HG03575 (cell line): ENCODE measurements at regions not wholly inside any gene's neighbourhood (a gene's known extent, or its start where the extent isn't known, plus 50 kb on each side); places are given as distances from the start of the nearest gene placed in this dataset.
"Not testable (repeated sequence)": the region's sequence is repeated elsewhere in the genome, so short reads cannot be mapped to it uniquely, and the experiment has no call there.

Source experiments
- ATAC-seq: cut with Tn5 transposase; IDR thresholded peaks from one replicate; pipeline ENCODE4 v1.9.1; 2021; ENCODE audit not compliant: unreplicated experiment, insufficient number of reproducible peaks, low FRiP score; ENCODE audit errors: extremely low read depth

GRCh38 chr1:79138227-79138626 lies 131.7 kb upstream of the ADGRL4 start:
- ATAC-seq: not testable (repeated sequence)

DNA sequence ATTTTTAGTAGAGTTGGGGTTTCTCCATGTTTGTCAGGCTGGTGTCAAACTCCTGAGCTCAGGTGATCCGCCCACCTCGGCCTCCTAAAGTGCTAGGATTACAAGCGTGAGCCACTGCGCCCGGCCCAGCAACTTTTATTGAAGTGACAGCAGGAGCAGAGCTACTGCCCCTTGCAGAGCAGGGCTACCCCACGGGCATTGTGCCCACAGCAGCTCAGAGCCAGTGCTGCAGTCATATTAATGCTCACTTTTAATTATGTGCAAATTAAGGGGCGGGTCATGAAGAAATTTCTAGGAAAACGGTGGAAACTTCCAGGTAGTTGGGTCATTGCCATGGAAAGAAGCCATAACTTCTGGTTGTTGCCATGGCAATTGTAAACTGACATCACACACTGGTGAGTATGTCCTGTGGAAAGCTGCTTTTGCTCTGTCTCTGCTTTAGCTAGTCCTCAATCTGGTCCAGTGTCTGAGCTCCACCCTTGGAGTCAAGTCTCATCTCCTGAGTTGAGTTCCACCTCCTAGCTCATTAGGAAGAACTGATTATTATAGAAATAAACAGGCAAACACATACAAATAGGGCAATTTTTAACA lies 127.3 kb upstream of the ADGRL4 start:
- no peak for ATAC-seq

GRCh38 chr1:79131626-79132025 lies 125.1 kb upstream of the ADGRL4 start:
- no peak for ATAC-seq

DNA sequence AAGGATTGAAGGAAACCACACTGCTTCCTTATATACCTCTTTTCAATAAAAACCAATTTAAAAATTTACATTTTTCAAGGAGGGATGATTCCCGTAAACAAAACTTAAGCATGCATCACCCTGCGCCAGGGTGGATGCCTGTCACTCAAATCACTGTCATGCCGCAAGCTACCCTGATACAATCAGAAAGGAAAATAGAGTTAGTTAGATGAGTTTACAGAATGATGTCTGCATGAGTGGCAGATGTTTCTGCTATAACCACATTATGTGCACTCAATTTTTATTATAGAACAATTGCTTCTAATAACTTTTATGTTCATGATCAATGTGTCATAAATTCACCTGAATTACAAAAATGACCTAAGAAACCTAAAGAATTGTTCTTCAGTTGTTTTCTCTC lies 123.4 kb upstream of the ADGRL4 start:
- no peak for ATAC-seq

DNA sequence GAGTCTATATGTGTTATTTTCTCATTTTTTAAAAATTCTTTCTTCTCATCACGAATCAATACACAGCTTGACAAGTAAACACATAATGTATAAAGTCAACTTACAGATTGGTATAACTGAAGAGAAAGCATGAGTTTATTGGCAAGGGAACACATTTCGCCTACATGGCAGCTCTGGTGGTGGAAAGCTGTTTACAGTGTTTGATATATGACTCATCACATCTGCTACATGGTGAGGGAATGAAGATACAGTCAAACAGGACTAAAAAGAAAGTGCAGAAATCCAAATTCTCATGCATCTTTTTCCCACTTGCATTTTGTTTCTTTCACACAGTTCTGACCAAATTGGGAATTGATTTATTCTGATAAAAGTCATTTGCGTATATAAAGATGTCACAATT lies 122.2 kb upstream of the ADGRL4 start:
- no peak for ATAC-seq

DNA sequence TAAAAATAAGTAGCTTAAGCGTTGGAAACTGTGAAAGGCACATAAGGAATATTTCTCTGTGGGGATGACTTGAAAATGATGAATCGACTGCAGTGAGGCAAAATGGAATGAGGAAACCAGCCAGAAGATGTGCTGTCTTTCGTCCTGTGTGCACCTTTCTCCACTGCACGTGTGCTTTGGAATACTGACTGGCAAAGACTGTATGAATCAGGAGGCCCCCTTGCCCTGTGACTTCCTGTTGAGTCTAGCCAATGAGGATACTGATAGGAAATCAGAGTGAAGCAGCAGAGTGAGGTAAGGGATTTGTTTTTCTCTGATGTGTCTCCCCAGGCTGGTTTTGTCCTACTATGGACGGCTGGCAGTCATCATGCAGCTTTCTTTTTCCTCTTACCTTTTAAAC lies 118.2 kb upstream of the ADGRL4 start:
- no peak for ATAC-seq

GRCh38 chr1:79122521-79122920 lies 116.0 kb upstream of the ADGRL4 start:
- ATAC-seq: no peak

GRCh38 chr1:79117376-79117775 lies 110.8 kb upstream of the ADGRL4 start:
- ATAC-seq: no peak

- ATAC-seq: no peak
These were observed 107.3 kb upstream of the ADGRL4 start for GRCh38 chr1:79113836-79114235.

DNA sequence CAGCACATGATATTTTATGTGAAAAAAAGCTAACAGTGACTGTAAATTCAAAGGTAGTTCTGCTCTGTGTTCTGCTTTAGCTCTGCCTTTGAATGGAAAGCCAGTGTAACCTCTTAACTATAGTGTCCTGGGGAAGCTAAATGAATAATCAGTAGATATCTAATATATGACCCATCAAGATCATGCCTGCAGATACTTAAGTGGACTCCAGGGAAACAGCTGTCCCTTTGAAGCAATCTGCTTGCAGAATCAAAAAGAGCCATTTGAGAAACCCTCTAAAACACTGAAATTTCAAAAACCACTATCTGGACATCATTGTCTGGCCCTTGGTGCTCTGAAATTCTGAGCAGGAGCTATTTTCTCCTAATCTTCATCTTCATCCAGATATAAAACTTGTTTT lies 104.2 kb upstream of the ADGRL4 start:
- no peak for ATAC-seq

DNA sequence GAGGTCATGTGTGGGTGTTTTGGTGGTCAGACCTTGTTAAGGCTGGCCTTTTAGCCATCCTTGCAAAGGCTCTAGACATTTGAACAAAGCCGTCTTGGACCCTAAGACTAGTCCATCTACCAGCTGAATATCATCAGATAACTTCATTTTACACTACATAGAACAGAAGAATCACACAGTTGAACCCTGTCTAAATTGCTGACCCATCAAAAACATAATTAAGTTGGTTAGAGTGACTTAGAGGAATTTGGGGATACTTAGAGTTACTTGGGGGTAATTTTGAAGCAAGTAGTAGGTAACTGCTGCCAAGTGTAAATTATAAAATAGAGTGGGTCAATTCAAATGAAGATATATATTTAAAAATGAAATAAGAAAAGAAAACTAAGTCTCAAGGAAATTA lies 102.9 kb upstream of the ADGRL4 start:
- ATAC-seq: no peak

DNA sequence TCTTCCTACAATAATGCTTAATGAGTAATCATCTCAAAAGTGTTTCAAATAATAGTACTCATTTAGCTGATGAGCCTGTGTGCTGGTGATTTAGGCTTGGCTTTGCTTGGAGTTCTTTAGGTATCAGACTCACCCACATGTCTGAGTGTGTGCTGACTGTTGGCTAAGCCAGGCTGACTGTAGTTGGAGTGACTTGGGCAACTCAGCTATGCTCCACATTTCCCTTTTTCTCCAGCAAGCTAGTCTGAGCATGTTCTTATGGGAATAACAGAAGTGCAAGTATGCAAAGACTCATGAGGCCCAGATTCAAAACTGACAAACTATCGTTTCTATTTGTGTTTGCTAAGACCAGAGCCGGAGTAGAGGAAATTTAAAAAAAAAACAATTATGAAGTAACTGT lies 99.0 kb upstream of the ADGRL4 start:
- no peak for ATAC-seq

DNA sequence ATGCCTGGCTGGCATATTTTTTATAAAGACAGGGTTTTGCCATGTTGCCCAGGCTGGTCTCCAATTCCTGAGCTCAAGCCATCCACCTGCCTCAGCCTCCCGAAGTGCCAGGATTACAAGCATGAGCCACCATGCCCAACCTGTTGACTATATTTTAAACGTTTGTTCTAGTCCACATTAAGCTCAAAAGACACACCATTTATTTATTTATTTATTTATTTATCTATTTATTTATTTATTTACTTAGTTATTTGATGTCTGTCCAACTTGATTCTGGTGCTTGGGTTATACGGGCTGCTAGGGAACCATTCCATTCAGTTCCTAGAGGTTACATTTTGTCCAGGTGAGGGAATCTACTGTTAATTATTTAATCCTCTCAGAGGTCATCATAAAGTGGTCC lies 98.1 kb upstream of the ADGRL4 start:
- ATAC-seq: no peak

- ATAC-seq: no peak
These were observed 93.9 kb upstream of the ADGRL4 start for GRCh38 chr1:79100385-79100784.

DNA sequence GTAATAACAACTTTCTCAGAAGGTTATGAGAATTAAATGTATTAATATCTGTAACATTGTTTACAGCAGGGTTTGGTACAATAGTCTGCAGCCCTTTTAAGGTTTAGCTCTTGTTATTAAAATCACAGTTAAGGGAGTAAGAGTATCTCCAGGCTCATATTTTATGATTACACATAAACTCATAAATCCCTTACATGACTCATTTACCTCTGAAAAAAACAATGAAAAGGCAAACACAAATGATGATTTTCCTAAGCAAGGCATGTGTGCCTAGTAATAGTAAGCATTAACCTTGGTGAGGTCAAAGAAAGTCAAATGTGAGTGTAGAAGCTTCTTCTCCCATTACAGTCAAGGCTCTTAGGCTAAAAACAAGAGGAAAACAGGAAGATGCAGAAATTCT lies 84.5 kb upstream of the ADGRL4 start:
- no peak for ATAC-seq

DNA sequence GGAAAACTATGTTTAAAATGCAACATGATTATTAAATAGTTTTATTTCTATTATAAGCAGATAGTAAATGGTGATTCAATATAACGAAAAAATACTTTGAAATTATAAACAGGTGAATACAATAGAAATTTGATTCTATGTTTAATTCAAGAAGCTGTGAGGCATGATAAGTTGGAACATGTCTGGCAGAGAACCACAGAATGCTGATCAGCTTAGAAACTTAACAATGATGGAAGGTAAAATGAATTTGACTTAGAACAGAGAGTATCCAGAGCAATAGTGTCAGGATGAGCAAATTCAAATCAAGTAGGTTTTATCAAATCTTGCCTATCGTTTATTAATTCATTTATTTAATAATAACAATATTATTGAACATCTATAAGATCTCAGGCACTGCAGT lies 83.4 kb upstream of the ADGRL4 start:
- ATAC-seq: no peak

- ATAC-seq: no peak
These were observed 75.7 kb upstream of the ADGRL4 start for GRCh38 chr1:79082233-79082632.

DNA sequence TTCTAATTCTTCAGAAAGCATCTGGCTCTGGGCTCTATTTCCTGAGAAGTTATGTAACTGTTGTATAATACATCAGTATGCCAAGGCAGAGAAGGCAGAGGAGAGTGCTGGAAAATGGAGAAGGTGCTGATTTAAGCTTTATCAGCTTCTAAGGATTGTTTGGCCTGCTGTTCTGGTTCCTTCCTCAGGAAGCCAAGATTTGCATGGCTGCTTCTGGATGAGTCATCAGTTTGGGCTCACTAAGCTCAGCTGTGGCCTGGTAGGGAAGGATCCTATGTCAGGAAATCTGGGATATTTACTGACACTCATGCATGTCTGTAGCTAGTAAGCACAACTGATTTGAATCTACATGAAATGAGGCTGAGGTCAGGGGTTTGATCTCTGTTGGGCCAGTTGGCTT lies 73.2 kb upstream of the ADGRL4 start:
- ATAC-seq: no peak

GRCh38 chr1:79074975-79075374 lies 68.4 kb upstream of the ADGRL4 start:
- no peak for ATAC-seq

- ATAC-seq: no peak
These were observed 63.3 kb upstream of the ADGRL4 start for GRCh38 chr1:79069828-79070227.

GRCh38 chr1:79059341-79059740 lies 52.8 kb upstream of the ADGRL4 start:
- no peak for ATAC-seq
